Activated naive CD4-positive, alpha-beta T cell treated with anti-CD3 and anti-CD28 coated beads, Interleukin-2, amount 50 U/mL, for 24 hours (primary cell): ENCODE measurements at regions not wholly inside any gene's neighbourhood (a gene's known extent, or its start where the extent isn't known, plus 50 kb on each side); places are given as distances from the start of the nearest gene placed in this dataset.

ENCODE experiments used
- H3K27ac Mint-ChIP-seq: one replicate; pipeline ENCODE4 v1.8.0; 2021; ENCODE audit warnings: mild to moderate bottlenecking, mixed read lengths
- H3K27me3 Mint-ChIP-seq: one replicate; pipeline ENCODE4 v1.8.0; 2021; ENCODE audit warnings: mixed read lengths
- H3K36me3 Mint-ChIP-seq: one replicate; pipeline ENCODE4 v1.8.0; 2021; ENCODE audit warnings: mixed read lengths
- H3K4me1 Mint-ChIP-seq: one replicate; pipeline ENCODE4 v1.8.0; 2021; ENCODE audit warnings: mixed read lengths
- H3K4me3 Mint-ChIP-seq: one replicate; pipeline ENCODE4 v1.8.0; 2021; ENCODE audit warnings: mild to moderate bottlenecking, mixed read lengths
- H3K9me3 Mint-ChIP-seq: one replicate; pipeline ENCODE4 v1.8.0; 2021; ENCODE audit warnings: mixed read lengths

DNA sequence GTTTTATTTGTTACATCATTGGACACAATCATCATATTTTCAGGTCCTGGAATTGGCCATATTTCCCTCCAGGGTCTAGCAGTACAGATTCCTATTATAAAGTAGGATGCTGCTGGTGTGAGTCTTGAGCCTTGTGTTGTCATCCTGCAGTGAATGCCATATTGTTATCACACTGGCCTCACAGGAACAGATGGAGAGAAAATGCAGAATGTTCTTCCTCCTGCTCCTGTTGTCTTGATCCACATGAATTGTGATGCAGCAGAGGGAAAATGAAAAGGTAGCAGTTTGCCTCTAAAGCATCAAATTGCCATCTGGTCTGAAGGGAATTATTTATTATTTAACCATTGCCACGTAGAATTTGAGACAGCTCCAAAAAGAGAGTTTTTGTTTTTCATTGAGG is 248.6 kb downstream of the GPAM start:
- Mint-ChIP-seq H3K27me3 (no peaks in the 10 kb centered on the region), H3K27ac (no peak overlapping the region), H3K4me1 (no peaks in the 10 kb centered on the region), H3K9me3 (no peaks in the 10 kb centered on the region), H3K4me3 (no peak overlapping the region), H3K36me3 (no peaks in the 10 kb centered on the region)

DNA sequence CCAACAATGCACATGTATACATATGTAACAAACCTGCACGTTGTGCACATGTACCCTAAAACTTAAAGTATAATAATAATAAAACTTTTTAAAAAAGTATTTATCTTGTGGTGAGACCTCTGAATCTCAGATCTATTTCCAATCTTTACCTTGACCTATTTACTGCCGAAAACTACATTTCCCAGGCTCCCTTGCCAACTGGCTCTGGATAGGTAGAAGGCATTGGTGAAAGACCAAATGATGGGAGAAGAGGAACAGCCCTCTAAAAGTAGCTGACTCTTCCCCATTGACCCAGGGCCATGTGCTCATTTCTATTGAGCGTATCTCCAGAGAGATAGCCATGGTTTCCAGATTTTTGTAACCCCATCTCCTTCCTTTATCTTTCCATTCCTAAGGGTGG is 247.4 kb downstream of the GPAM start:
- H3K9me3 Mint-ChIP-seq, result peaks cover 4% of the 10 kb centered on the region
- H3K36me3 Mint-ChIP-seq, result no peaks in the 10 kb centered on the region
- H3K27ac Mint-ChIP-seq, result no peak overlapping the region
- H3K4me3 Mint-ChIP-seq, result no peak overlapping the region
- H3K27me3 Mint-ChIP-seq, result peaks cover 2% of the 10 kb centered on the region
- H3K4me1 Mint-ChIP-seq, result no peaks in the 10 kb centered on the region

DNA sequence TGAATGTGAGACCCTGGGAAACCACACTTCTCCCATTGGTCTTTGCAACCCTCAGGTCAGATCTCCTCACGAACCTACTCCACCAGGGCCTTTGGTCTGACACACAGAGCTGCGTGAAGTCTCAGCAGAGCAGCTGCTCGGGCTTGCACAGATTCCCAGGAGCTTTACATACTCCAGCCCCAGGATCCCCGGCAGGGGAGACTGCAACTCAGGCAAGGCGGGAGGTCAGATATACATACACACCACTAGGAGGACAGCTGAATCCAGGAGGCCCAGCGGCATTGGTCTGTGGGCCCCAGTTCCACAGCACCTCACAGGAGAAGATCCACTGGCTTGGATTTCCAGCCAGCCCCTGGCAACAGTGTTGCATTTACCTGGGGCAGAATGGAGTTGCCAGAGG is 239.2 kb downstream of the GPAM start:
- peaks cover 8% of the 10 kb centered on the region for H3K9me3 Mint-ChIP-seq
- H3K4me1 Mint-ChIP-seq, result no peaks in the 10 kb centered on the region
- no peak overlapping the region for H3K4me3 Mint-ChIP-seq
- no peaks in the 10 kb centered on the region for H3K36me3 Mint-ChIP-seq
- peaks cover 4% of the 10 kb centered on the region for H3K27me3 Mint-ChIP-seq
- H3K27ac Mint-ChIP-seq, result no peak overlapping the region

DNA sequence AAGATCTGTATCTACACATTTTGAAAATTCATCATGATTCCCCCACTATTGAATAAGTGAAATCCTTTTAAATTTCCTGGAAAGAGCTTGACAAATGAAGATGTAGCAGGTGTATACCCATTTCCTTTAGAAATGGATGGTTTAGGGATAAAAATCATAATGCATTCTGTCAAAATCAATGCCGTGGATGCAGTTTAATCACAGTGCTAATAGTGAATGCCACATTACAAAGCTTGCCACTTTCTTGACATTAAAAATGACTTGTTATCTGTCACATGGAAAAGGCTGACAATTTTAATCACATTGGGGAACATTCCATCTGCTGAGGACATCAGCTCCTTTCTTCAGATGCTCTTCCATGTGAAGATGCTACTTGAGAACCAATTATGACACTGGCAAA is 229.6 kb downstream of the GPAM start:
- Mint-ChIP-seq H3K27me3 (peaks cover 1% of the 10 kb centered on the region), H3K27ac (no peak overlapping the region), H3K4me3 (no peak overlapping the region), H3K9me3 (peaks cover 11% of the 10 kb centered on the region), H3K4me1 (no peaks in the 10 kb centered on the region), H3K36me3 (no peaks in the 10 kb centered on the region)

DNA sequence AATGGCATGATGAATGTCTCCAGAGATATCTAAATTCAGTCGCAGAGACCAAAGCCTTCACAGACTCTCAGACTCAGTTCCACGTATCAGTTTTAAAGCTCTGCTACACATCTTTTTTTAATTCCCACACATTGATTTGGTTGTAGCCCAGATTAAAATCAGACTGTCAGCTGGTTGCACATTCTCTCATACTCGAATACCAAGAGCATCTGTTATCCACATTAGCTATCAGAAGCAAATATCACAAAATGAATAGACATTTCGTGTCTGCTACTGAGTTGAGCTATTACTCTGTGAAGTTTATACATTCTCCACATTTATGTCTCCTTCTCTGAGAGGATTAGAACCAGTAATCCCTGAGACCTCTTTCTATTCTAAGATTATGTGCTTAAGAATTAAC is 229.2 kb downstream of the GPAM start:
- Mint-ChIP-seq H3K36me3 (no peaks in the 10 kb centered on the region), H3K4me3 (no peak overlapping the region), H3K27me3 (peaks cover 1% of the 10 kb centered on the region), H3K9me3 (peaks cover 11% of the 10 kb centered on the region), H3K4me1 (no peaks in the 10 kb centered on the region), H3K27ac (no peak overlapping the region)

DNA sequence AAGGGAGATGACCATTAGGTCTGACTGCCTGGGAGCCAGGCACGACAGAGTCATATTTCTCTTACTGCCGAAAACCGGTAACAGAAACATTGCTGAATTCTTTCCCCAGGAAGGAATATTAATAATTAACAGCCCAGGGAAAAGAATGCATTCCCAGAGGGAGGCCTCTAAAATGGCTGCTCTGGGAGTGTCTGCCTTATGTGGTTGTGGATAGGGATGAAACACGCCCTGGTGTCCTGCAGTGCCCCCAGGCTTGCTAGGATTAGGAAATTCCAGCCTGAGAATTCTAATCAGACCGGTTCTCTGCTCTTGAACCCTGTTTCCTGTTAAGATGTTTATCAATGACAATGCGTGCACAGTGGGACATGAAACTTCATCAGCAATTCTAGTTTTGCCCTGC is 226.7 kb downstream of the GPAM start:
- H3K27me3 Mint-ChIP-seq, result peaks cover 1% of the 10 kb centered on the region
- H3K9me3 Mint-ChIP-seq, result peaks cover 11% of the 10 kb centered on the region
- no peak overlapping the region for H3K4me3 Mint-ChIP-seq
- H3K27ac Mint-ChIP-seq, result no peak overlapping the region
- H3K4me1 Mint-ChIP-seq, result no peaks in the 10 kb centered on the region
- no peaks in the 10 kb centered on the region for H3K36me3 Mint-ChIP-seq

DNA sequence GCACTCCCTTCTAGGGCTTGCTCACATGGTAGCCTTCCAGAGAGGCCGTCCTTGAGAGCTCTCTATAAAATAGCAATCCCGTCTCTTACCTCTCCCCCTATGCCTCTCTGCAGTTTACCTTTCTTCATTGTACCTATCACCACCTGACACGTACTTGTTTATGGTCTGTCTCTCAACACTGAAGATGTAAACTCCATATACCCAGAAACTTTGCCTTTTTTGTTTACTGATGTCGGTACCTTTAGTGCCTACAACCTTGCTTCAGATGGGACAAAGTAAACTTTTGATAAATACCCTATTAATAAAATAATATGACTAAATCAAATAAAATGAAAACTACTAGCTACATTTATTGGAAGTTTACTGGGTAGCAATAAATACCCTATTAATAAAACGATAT is 220.6 kb downstream of the GPAM start:
- Mint-ChIP-seq H3K4me1 (no peaks in the 10 kb centered on the region), H3K36me3 (no peaks in the 10 kb centered on the region), H3K27me3 (peaks cover 1% of the 10 kb centered on the region), H3K9me3 (peaks cover 8% of the 10 kb centered on the region), H3K4me3 (no peak overlapping the region), H3K27ac (no peak overlapping the region)

DNA sequence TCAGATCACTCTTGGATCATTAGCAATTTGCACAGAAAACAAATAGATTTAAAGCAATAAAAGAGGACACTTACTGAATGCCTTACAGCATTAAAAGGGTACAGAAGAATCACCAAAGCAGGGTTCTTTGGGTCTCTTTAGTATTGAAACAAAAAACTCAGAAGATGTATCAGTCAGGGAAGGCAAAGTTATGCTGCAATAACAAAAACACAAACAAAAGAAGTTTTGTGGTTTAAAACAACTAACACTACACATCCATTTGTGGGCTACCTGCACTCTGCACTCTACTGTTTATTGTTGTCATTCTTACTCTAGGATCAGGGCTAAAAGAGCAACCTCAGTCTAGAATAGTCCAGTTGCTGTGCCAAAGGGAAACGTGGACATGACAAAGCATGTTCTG is 216.4 kb downstream of the GPAM start:
- peaks cover 8% of the 10 kb centered on the region for H3K9me3 Mint-ChIP-seq
- no peaks in the 10 kb centered on the region for H3K27me3 Mint-ChIP-seq
- H3K4me3 Mint-ChIP-seq, result no peak overlapping the region
- no peaks in the 10 kb centered on the region for H3K4me1 Mint-ChIP-seq
- H3K36me3 Mint-ChIP-seq, result no peaks in the 10 kb centered on the region
- H3K27ac Mint-ChIP-seq, result no peak overlapping the region

DNA sequence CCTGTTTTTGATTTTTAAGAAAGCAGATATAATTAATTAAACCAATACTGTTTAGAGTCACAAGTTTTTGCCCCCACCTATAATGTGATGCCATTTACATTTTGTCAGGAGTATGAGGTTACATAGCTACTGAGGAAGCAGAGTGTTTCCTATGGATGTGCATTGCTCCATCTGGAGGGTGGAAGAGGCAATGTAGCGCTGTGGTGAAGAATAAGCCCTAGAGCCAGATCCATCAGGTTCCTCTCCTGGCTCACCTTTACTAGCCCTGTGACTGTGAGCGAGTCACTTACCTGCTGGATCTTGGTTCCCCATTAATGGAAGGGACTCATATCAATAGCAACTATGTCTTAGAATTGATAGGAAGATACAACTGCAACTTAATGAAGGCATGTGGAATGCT is 216.0 kb downstream of the GPAM start:
- Mint-ChIP-seq H3K27me3 (no peaks in the 10 kb centered on the region), H3K9me3 (peaks cover 8% of the 10 kb centered on the region), H3K36me3 (no peaks in the 10 kb centered on the region), H3K27ac (no peak overlapping the region), H3K4me3 (no peak overlapping the region), H3K4me1 (no peaks in the 10 kb centered on the region)

DNA sequence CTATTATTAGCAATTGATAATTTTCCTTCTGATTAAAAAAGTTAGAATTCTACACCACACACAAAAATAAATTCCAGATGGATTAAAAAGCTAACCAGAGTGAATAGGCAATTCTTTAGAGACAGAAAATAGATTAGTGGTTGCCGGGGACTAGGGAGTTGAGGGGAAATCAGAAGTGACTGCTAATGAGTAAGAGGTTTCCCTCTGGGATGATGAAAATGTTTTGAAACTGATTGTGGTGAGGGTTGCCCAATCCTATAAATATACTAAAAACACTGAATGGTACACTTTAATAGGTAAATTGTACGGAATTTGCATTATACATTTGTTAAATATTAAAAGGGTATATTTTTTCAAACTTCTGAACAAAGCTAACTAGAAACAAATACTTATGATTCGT is 214.9 kb downstream of the GPAM start:
- Mint-ChIP-seq H3K27ac (no peak overlapping the region), H3K36me3 (no peaks in the 10 kb centered on the region), H3K9me3 (peaks cover 8% of the 10 kb centered on the region), H3K4me1 (no peaks in the 10 kb centered on the region), H3K27me3 (no peaks in the 10 kb centered on the region), H3K4me3 (no peak overlapping the region)

DNA sequence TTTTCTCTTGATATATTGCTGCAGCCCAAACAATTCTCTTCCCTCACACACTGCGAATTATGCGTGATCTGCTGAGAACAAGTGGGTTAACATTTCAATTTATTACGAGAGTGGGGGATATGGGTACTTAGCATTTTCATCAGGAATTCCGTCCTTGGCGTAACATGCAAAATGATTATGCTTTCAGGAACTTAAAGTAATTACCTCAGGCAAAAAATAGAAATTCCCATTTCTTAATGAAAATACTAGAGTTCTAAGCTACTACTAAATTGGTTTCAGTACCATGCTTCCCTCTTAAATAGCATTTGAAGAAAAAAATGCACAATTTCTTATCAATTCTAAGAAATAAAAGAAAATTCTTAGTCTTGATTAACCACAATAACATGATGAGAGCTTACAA is 213.5 kb downstream of the GPAM start:
- Mint-ChIP-seq H3K27ac (no peak overlapping the region), H3K27me3 (no peaks in the 10 kb centered on the region), H3K9me3 (peaks cover 8% of the 10 kb centered on the region), H3K4me1 (no peaks in the 10 kb centered on the region), H3K36me3 (no peaks in the 10 kb centered on the region), H3K4me3 (no peak overlapping the region)

DNA sequence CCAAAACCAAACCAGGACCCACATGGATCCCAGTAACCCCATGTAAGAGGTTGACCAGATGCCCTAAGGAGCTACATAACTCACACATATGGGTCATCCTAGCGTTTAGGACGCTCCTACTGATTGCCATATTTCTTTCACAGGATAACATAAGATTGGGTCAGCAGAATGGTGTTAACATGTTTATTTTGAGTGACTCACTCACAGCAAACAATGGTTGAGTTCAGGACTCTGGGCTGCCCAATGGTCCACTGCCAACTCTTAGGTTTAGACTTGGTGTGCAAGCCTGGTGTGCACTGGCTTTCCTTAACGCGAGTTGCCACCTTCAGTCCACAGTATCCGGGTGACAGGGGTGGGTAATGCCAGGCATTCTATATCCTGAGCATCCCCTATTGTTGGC is 211.5 kb downstream of the GPAM start:
- H3K27ac Mint-ChIP-seq, result no peak overlapping the region
- H3K36me3 Mint-ChIP-seq, result no peaks in the 10 kb centered on the region
- peaks cover 2% of the 10 kb centered on the region for H3K9me3 Mint-ChIP-seq
- no peaks in the 10 kb centered on the region for H3K27me3 Mint-ChIP-seq
- H3K4me3 Mint-ChIP-seq, result no peak overlapping the region
- no peaks in the 10 kb centered on the region for H3K4me1 Mint-ChIP-seq

DNA sequence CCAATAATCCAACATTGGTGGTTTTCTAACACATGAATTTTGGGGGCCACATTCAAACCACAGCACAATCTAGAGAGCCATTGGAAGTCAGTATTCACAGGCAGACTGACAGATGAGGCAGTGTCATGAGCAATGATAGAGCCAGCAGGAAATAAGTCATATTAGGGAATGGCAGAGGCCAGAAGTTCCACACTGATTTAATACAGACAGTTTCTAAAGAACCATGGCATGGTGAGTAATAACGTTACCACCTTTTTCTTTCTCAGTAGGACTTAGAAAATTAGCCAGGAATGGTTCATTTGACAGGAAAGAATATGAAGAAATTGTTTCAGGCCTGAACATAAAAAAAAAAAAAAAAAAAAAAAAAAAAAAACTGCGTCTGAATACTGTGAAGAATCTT is 210.3 kb downstream of the GPAM start:
- H3K9me3 Mint-ChIP-seq, result no peaks in the 10 kb centered on the region
- H3K4me1 Mint-ChIP-seq, result no peaks in the 10 kb centered on the region
- no peaks in the 10 kb centered on the region for H3K36me3 Mint-ChIP-seq
- no peak overlapping the region for H3K27ac Mint-ChIP-seq
- no peak overlapping the region for H3K4me3 Mint-ChIP-seq
- H3K27me3 Mint-ChIP-seq, result no peaks in the 10 kb centered on the region

DNA sequence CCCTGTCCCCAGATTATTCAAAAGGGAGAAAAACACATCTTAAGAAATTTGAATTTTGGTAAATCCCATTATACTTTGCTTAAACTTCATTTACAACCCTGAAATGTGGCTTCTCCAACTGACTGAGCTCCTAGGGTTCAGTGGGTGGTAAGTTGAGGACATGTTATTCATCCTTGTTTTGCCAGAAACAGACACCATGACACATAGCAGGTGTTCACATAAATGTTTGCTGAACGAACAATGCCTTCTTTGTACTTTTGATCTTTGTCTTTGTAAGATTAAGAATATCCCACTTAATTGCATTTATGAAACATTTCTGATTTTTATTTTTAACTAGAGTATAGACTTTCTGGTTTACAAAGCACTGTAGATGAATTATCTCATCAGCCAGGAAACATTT is 209.7 kb downstream of the GPAM start:
- H3K4me1 Mint-ChIP-seq, result no peaks in the 10 kb centered on the region
- no peaks in the 10 kb centered on the region for H3K36me3 Mint-ChIP-seq
- no peaks in the 10 kb centered on the region for H3K9me3 Mint-ChIP-seq
- H3K27me3 Mint-ChIP-seq, result no peaks in the 10 kb centered on the region
- no peak overlapping the region for H3K27ac Mint-ChIP-seq
- no peak overlapping the region for H3K4me3 Mint-ChIP-seq

DNA sequence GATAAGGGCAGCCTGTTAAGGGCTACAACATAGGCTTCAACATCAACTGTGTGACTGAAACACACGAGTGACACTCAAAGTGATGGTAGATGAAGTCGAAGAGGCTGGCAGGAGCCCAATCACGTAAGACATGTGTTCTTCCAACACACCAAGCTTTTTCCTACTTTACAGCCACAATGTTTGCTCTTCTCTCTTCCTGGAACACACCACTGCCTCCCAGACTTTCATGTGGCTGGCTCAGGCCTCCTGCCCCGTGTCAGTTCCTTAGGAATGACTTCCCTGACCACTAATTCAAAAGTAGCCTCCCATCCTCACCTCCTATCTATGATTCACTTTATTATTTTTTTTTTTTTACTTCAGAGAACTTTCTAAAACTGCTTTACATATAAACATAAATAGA is 209.2 kb downstream of the GPAM start:
- no peaks in the 10 kb centered on the region for H3K36me3 Mint-ChIP-seq
- H3K4me1 Mint-ChIP-seq, result no peaks in the 10 kb centered on the region
- peaks cover 3% of the 10 kb centered on the region for H3K9me3 Mint-ChIP-seq
- no peak overlapping the region for H3K4me3 Mint-ChIP-seq
- H3K27ac Mint-ChIP-seq, result no peak overlapping the region
- no peaks in the 10 kb centered on the region for H3K27me3 Mint-ChIP-seq

DNA sequence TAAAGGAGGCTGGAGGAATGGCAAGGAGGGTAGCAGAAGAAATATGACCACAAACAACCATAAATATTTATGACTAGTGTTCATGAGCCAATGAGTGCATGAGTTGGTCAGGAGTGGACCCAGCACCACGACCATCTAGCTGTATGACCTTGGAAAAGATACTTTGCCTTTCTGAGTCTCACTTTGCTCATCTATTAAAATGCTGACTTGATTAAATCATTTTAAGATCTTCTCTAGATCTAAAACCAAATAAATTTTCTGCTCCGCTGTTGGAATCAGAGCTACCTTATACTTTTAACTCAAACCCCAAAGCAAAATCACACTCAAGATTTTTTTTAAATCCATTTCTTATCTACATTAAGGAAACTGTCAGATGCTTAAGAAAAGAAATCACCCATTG is 207.0 kb downstream of the GPAM start:
- H3K27ac Mint-ChIP-seq, result no peak overlapping the region
- no peaks in the 10 kb centered on the region for H3K36me3 Mint-ChIP-seq
- no peak overlapping the region for H3K4me3 Mint-ChIP-seq
- H3K4me1 Mint-ChIP-seq, result no peaks in the 10 kb centered on the region
- H3K9me3 Mint-ChIP-seq, result peaks cover 4% of the 10 kb centered on the region
- H3K27me3 Mint-ChIP-seq, result no peaks in the 10 kb centered on the region

DNA sequence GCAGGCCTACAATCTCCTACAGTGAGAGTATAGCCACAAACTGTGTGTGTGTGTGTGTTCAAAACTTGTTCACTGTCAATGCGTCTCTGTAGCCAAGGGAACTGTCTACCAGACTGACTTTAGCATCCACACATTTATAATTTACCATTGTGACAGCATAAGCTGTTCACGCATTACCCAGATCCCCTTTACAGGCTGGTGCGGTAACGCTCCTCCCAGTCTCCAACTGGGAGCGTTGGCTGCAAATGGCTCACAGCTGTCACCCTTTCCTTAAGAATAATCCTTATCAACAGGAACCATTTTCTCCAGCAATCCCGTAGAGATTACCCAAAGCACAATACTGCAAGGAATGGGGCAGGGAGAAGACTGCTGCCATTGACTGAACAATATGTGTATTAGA is 199.5 kb downstream of the GPAM start:
- H3K9me3 Mint-ChIP-seq, result peaks cover 4% of the 10 kb centered on the region
- no peak overlapping the region for H3K27ac Mint-ChIP-seq
- no peak overlapping the region for H3K4me3 Mint-ChIP-seq
- H3K4me1 Mint-ChIP-seq, result no peaks in the 10 kb centered on the region
- peaks cover 3% of the 10 kb centered on the region for H3K27me3 Mint-ChIP-seq
- H3K36me3 Mint-ChIP-seq, result no peaks in the 10 kb centered on the region

DNA sequence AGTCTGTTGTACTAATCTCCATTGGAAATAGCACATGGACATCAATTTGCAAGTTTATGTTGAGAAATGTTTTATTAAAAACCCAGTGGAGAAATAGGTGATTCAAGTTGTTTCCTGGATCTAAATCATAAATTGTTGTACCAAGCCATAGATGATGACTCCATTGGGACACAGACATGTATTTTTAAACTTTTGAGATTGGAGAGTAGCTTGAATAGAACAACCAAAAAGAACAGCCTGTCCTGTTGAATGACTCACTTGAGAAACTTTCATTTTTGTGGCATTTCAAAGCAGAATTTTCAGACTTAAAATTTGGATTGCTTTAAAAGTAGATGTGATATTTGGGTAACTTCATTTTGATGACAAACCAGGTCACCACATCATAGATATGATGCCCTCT is 197.5 kb downstream of the GPAM start:
- no peak overlapping the region for H3K4me3 Mint-ChIP-seq
- no peak overlapping the region for H3K27ac Mint-ChIP-seq
- H3K27me3 Mint-ChIP-seq, result peaks cover 3% of the 10 kb centered on the region
- H3K36me3 Mint-ChIP-seq, result no peaks in the 10 kb centered on the region
- no peaks in the 10 kb centered on the region for H3K9me3 Mint-ChIP-seq
- no peaks in the 10 kb centered on the region for H3K4me1 Mint-ChIP-seq
